Naive thymus-derived CD8-positive, alpha-beta T cell (primary cell): ENCODE measurements at regions not wholly inside any gene's neighbourhood (a gene's known extent, or its start where the extent isn't known, plus 50 kb on each side); places are given as distances from the start of the nearest gene placed in this dataset.

Experiments
- ATAC-seq, 2 donors: fragments of 150-1000 bp; cut with Tn5 transposase in 1 of 2; sonication (Bioruptor Pico), chemical (Tn5 transposase) in 1 of 2; 1 replicate in 1 of 2; 2 replicates in 1 of 2; pipeline ENCODE4 v1.10.0; 2021; ENCODE audit warnings: mild to moderate bottlenecking in 2 of 2, moderate library complexity in 2 of 2
- POLR2A ChIA-PET: fragments of 350-600 bp; sonication (Branson Sonifier 250); formaldehyde crosslinking; loops from one replicate; lab custom pipeline; 2021; ENCODE audit warnings: antibody characterized with exemption; lab: Charles Lee
- DNase-seq, 10 donors: peaks; one replicate each; pipeline versions ENCODE4 v3.0.0 to v3.0.0-alpha.2; 2020 to 2022
- H3K27ac Mint-ChIP-seq, 10 donors: one replicate each; pipeline ENCODE4 v1.8.0; 2020 to 2022; ENCODE audit warnings: mild to moderate bottlenecking in 10 of 10, mixed read lengths in 10 of 10, moderate library complexity in 4 of 10, inconsistent platforms in 1 of 10
- H3K27me3 Mint-ChIP-seq, 5 donors: one replicate each; pipeline ENCODE4 v1.8.0; 2021 to 2022; ENCODE audit warnings: mixed read lengths in 5 of 5
- H3K36me3 Mint-ChIP-seq, 3 donors: one replicate each; pipeline ENCODE4 v1.8.0; 2020 to 2022; ENCODE audit warnings: mixed read lengths in 3 of 3, mild to moderate bottlenecking in 2 of 3, inconsistent platforms in 1 of 3
- H3K4me1 Mint-ChIP-seq, 4 donors: one replicate each; pipeline ENCODE4 v1.8.0; 2021 to 2022; ENCODE audit warnings: mixed read lengths in 4 of 4
- H3K4me3 Mint-ChIP-seq, 10 donors: one replicate each; pipeline ENCODE4 v1.8.0; 2020 to 2022; ENCODE audit warnings: mild to moderate bottlenecking in 10 of 10, mixed read lengths in 10 of 10, moderate library complexity in 6 of 10, inconsistent platforms in 1 of 10
- H3K9me3 Mint-ChIP-seq, 9 donors: one replicate each; pipeline ENCODE4 v1.8.0; 2020 to 2022; ENCODE audit warnings: mixed read lengths in 9 of 9, mild to moderate bottlenecking in 3 of 9, inconsistent platforms in 1 of 9, moderate library complexity in 1 of 9

- H3K36me3 Mint-ChIP-seq: no peaks in the 10 kb centered on the region
- H3K27ac Mint-ChIP-seq: peak overlapping the region in 1 of 10 donors; percentile 17
- ATAC-seq (peak; percentile 76 to 77), DNase-seq (peak; percentile 48 to 76 (median 62))
- H3K4me3 Mint-ChIP-seq: no peak overlapping the region
- H3K27me3 Mint-ChIP-seq: peaks cover 0 to 15% (median 5%) of the 10 kb centered on the region in 5 donors
- peaks cover 2 to 8% (median 6%) of the 10 kb centered on the region in 4 donors for H3K4me1 Mint-ChIP-seq
- no peaks in the 10 kb centered on the region for H3K9me3 Mint-ChIP-seq
- POLR2A ChIA-PET: no interaction called here
These were observed 178.1 kb upstream of the PKDCC start for GRCh38 chr2:41869542-41870264.

DNA sequence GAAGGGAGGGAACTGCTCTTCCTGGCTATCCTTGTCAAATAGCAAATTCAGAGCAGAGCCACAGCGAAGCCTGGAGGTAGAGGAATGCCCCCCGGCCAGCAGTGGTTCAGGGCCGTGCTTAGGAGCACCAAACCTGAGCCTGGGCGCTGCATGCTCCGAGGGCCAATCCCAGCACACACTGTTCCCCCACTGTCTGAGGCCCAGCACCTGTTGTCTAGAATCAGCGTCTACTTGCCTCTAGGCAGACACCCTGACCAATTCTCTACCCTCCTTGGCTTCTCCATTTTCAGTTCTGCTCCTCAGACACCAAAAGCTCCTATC is 177.6 kb upstream of the PKDCC start:
- ATAC-seq: no peak
- no peak overlapping the region for H3K27ac Mint-ChIP-seq
- H3K36me3 Mint-ChIP-seq: no peaks in the 10 kb centered on the region
- no peak overlapping the region for H3K4me3 Mint-ChIP-seq
- no peak for DNase-seq
- H3K27me3 Mint-ChIP-seq: peaks cover 0 to 10% (median 3%) of the 10 kb centered on the region in 5 donors
- POLR2A ChIA-PET: no interaction called here
- no peaks in the 10 kb centered on the region for H3K9me3 Mint-ChIP-seq
- peaks cover 2 to 8% (median 6%) of the 10 kb centered on the region in 4 donors for H3K4me1 Mint-ChIP-seq

GRCh38 chr2:41871080-41871479 is 176.7 kb upstream of the PKDCC start:
- Mint-ChIP-seq H3K36me3 (no peaks in the 10 kb centered on the region), H3K27me3 (peaks cover 0 to 10% (median 3%) of the 10 kb centered on the region in 5 donors)
- no peak for DNase-seq

DNA sequence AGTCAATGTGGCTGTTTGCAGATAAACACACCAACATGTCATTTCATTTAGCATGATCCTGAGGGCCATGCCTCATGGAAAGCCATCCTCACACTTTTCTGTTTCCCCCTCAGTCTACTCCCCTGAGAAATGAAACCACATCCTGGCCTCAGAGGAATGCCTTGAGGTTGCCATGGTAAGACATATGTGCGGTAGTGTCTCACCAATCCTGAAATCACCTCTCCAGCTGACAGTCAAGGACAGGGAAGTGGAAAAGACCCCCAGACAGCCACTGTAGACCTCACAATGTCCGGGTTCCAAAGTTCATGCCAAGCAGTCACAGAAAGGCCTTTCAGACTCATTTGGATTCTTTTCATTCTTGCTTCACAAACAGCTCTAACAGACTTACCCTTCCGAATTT is 175.2 kb upstream of the PKDCC start:
- DNase-seq: no peak
- H3K36me3 Mint-ChIP-seq: no peaks in the 10 kb centered on the region
- peaks cover 0 to 11% (median 3%) of the 10 kb centered on the region in 5 donors for H3K27me3 Mint-ChIP-seq
- H3K9me3 Mint-ChIP-seq: no peaks in the 10 kb centered on the region
- POLR2A ChIA-PET: interaction anchor here (0.7 kb wide), 1 partner anchor 344 kb away, joined by 3 read pairs; no protein-coding TSS in a partner anchor
- H3K4me3 Mint-ChIP-seq: no peak overlapping the region
- H3K27ac Mint-ChIP-seq: no peak overlapping the region
- ATAC-seq: no peak
- peaks cover 2 to 8% (median 5%) of the 10 kb centered on the region in 4 donors for H3K4me1 Mint-ChIP-seq

More at GRCh38 chr2:41871080-41871479, 176.7 kb upstream of the PKDCC start:
- Mint-ChIP-seq H3K27ac (no peak overlapping the region), H3K4me3 (no peak overlapping the region), H3K9me3 (no peaks in the 10 kb centered on the region), H3K4me1 (peaks cover 2 to 8% (median 6%) of the 10 kb centered on the region in 4 donors)
- POLR2A ChIA-PET: no interaction called here
- ATAC-seq: no peak

GRCh38 chr2:41873102-41874031 is 174.5 kb upstream of the PKDCC start:
- Mint-ChIP-seq H3K4me1 (peaks cover 2 to 8% (median 5%) of the 10 kb centered on the region in 4 donors), H3K27me3 (peaks cover 0 to 11% (median 3%) of the 10 kb centered on the region in 5 donors), H3K27ac (peak overlapping the region in 1 of 10 donors; percentile 36), H3K9me3 (no peaks in the 10 kb centered on the region), H3K36me3 (no peaks in the 10 kb centered on the region), H3K4me3 (no peak overlapping the region)
- DNase-seq: no peak
- POLR2A ChIA-PET: no interaction called here
- no peak for ATAC-seq

DNA sequence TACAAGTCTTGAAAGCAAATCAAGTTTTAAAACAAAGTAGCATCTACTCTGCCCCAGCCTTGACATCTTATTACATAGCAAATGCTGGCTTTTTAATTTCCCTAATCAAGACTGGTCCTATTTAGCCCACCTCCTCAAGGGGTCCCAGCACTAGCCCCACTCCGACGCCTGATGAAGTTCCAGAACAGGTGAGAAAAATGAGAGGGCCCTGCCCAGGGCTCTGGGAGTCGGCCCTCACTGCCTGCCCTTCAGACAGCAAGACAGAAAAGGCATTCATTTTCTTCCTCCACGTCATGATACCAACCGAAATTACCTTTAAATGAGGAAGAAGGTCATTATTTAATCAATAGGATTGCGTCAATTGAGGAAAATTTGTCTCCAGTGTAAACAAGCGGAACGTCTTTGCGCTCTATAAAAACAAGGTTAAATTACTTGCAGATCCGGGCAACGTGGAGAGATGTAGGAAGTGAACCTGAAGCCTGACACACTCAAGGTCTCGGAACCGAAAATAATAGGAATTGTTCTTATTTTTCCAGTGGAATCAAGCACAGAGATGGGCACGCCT is 170.6 kb upstream of the PKDCC start:
- Mint-ChIP-seq H3K27me3 (peaks cover 2 to 14% (median 8%) of the 10 kb centered on the region in 5 donors), H3K9me3 (no peaks in the 10 kb centered on the region), H3K36me3 (no peaks in the 10 kb centered on the region), H3K4me3 (no peak overlapping the region), H3K4me1 (peaks cover 2 to 13% (median 6%) of the 10 kb centered on the region in 4 donors), H3K27ac (no peak overlapping the region)
- ATAC-seq: no peak
- POLR2A ChIA-PET: no interaction called here
- DNase-seq: no peak

DNA sequence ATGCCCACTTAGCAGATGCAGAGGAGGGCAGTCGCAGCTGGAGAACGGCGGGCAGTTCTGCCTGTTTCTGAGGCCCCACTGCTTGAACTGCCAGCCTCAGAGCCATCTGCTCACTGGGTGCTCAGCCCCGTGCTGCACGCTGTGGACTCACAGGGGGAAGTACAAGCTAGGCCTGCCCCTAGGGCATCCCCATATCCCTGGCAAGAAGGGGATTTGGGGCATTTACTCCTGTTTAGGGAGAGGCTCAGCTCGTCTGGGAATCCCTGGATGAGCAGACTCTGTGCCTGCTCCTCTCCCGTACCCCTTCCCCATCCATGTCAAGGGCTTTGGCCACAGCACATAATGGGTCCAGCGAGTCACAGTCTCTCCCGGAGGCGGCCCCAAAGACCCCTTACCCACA is 169.8 kb upstream of the PKDCC start:
- Mint-ChIP-seq H3K4me1 (peaks cover 0 to 5% (median 2%) of the 10 kb centered on the region in 4 donors), H3K36me3 (no peaks in the 10 kb centered on the region), H3K27ac (no peak overlapping the region), H3K27me3 (peaks cover 2 to 13% (median 8%) of the 10 kb centered on the region in 5 donors), H3K4me3 (no peak overlapping the region), H3K9me3 (no peaks in the 10 kb centered on the region)
- no peak for ATAC-seq
- POLR2A ChIA-PET: no interaction called here
- DNase-seq: no peak

DNA sequence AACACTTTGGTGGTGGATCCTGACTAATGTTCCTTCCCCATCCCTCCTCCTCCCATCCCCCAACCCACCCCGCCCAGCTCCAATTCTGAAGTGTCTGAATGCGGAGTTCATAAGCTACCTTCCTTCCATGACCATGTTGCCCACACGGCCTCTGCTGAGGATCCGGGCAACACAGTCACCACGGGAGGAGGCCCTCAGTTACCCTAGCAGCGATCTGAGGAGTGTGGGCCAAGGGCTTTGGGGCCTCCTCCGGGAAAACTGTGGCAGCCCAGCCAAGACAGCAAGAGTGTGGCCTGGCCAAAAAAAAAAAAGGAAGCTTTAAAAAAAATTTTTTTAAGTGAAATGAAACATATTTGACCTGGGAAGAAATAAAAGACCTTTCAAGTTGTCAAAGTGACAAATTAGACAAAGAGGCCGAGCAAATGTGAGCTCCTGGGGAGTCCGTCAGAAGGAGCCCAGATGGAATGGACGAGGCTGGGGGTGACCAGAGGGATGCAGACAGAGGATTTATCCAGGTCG is 169.0 kb upstream of the PKDCC start:
- POLR2A ChIA-PET: no interaction called here
- Mint-ChIP-seq H3K36me3 (no peaks in the 10 kb centered on the region), H3K27me3 (peaks cover 2 to 13% (median 8%) of the 10 kb centered on the region in 5 donors), H3K4me1 (peaks cover 0 to 5% (median under 1%) of the 10 kb centered on the region in 4 donors), H3K4me3 (no peak overlapping the region), H3K27ac (no peak overlapping the region), H3K9me3 (no peaks in the 10 kb centered on the region)
- DNase-seq: no peak
- ATAC-seq: no peak

- no peak for ATAC-seq
- POLR2A ChIA-PET: no interaction called here
- Mint-ChIP-seq H3K27ac (no peak overlapping the region), H3K9me3 (no peaks in the 10 kb centered on the region), H3K4me1 (peaks cover 0 to 5% (median under 1%) of the 10 kb centered on the region in 4 donors), H3K4me3 (no peak overlapping the region), H3K36me3 (no peaks in the 10 kb centered on the region), H3K27me3 (peaks cover 2 to 13% (median 8%) of the 10 kb centered on the region in 5 donors)
- no peak for DNase-seq
These were observed 168.4 kb upstream of the PKDCC start for GRCh38 chr2:41879235-41879916.

DNA sequence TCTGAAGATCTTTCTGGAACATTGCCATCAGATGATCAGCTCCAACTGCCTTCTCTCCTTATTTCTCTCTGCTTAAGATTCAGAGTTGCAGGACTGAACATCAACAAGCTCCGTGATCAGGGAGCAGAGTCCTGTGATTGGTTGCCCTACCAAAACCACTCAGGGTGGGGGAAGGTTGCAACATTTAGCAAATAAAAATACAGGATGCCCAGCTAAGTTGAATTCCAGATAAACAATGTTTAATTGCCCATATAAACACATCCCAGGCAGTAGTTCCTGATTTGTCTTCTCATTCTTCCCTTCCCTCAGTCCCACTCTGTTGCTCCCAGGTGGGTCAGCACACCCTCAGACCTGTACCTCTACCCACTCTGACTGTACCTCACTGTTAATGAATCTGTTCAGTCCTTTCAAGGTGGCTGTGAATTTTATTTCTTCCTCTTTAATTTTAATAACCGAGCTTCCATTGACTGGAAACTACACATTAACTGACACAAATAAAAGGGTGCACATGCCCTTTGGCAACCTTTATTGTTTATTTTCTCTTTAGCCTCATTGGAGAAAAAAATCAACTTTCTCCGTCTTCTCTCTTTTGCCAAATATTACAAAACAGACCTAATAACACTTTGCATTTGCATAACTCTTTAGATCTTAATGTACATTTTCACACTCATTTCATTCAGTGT is 167.1 kb upstream of the PKDCC start:
- Mint-ChIP-seq H3K27ac (no peak overlapping the region), H3K9me3 (no peaks in the 10 kb centered on the region), H3K27me3 (peaks cover 3 to 21% (median 8%) of the 10 kb centered on the region in 5 donors), H3K4me1 (peaks cover 0 to 5% (median under 1%) of the 10 kb centered on the region in 4 donors), H3K4me3 (no peak overlapping the region), H3K36me3 (no peaks in the 10 kb centered on the region)
- ATAC-seq: no peak
- DNase-seq: no peak
- POLR2A ChIA-PET: no interaction called here

GRCh38 chr2:41881249-41881648 is 166.6 kb upstream of the PKDCC start:
- no peak overlapping the region for H3K27ac Mint-ChIP-seq
- peaks cover 0 to 5% (median under 1%) of the 10 kb centered on the region in 4 donors for H3K4me1 Mint-ChIP-seq
- H3K27me3 Mint-ChIP-seq: peaks cover 3 to 24% (median 8%) of the 10 kb centered on the region in 5 donors
- no peak for ATAC-seq
- DNase-seq: no peak
- POLR2A ChIA-PET: no interaction called here
- no peaks in the 10 kb centered on the region for H3K9me3 Mint-ChIP-seq
- H3K36me3 Mint-ChIP-seq: no peaks in the 10 kb centered on the region
- no peak overlapping the region for H3K4me3 Mint-ChIP-seq

- Mint-ChIP-seq H3K36me3 (no peaks in the 10 kb centered on the region), H3K27ac (no peak overlapping the region), H3K9me3 (no peaks in the 10 kb centered on the region), H3K27me3 (peaks cover 3 to 23% (median 6%) of the 10 kb centered on the region in 5 donors), H3K4me1 (no peaks in the 10 kb centered on the region), H3K4me3 (no peak overlapping the region)
- DNase-seq (no peak), ATAC-seq (no peak)
- POLR2A ChIA-PET: no interaction called here
These were observed 163.1 kb upstream of the PKDCC start for GRCh38 chr2:41884718-41885117.
